Type B pancreatic cell (in vitro differentiated cells): ENCODE measurements at regions not wholly inside any gene's neighbourhood (a gene's known extent, or its start where the extent isn't known, plus 50 kb on each side); places are given as distances from the start of the nearest gene placed in this dataset.

ENCODE experiments used
- DNase-seq: peaks from one replicate; pipeline ENCODE4 v3.0.0; 2021; ENCODE audit warnings: mixed read lengths; ENCODE audit not compliant: unreplicated experiment; ENCODE audit errors: extremely low spot score
- H3K27ac Mint-ChIP-seq: 2 replicates; pipeline ENCODE4 v1.8.0; 2021; ENCODE audit warnings: mild to moderate bottlenecking, mixed read lengths
- H3K27me3 Mint-ChIP-seq: 2 replicates; pipeline ENCODE4 v1.8.0; 2021; ENCODE audit warnings: mixed read lengths
- H3K36me3 Mint-ChIP-seq: 2 replicates; pipeline ENCODE4 v1.8.0; 2021; ENCODE audit warnings: mixed read lengths
- H3K4me1 Mint-ChIP-seq: one replicate; pipeline ENCODE4 v1.8.0; 2021; ENCODE audit warnings: mixed read lengths; ENCODE audit not compliant: unreplicated experiment
- H3K4me3 Mint-ChIP-seq: 2 replicates; pipeline ENCODE4 v1.8.0; 2021; ENCODE audit warnings: mild to moderate bottlenecking, mixed read lengths
- H3K9me3 Mint-ChIP-seq: 2 replicates; pipeline ENCODE4 v1.8.0; 2021; ENCODE audit warnings: mixed read lengths
- TF ChIP-seq, protein P1 (sequence below): fragments of 200-600 bp; sonication (generic); conservative IDR thresholded peaks from 2 replicates; pipeline ENCODE4 v1.5.0; 2021; ENCODE audit warnings: antibody characterized with exemption, mild to moderate bottlenecking

DNA sequence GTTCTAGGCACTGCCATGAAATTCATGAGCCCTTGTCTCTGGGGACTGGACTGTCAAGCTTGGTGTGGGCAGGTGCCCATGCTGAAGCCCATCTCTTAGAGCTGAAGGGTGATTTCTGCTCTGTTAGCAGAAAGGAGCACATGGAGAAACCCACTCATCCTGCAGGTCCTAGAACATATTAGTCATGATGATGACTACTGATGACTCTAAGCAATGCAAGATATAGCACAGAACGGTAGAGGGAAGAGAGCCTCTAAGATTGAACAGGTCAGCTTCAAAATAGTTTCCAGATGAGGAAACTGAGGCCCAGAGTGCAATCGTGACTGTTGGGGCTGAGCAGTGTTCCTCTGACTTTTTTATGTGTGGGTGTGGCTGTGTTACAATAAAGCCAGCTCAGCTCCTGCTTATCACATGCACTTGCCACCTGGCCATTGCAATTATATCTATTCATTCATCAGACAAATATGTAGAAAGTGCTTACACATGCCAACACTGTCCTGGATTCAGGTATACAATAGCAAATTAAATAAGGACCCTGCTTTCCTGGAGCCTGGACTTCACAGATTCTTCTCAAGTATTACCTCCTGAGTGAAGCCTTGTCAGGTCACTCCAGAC lies 140.2 kb upstream of the BRINP1 start:
- TF ChIP-seq, protein P1, sequence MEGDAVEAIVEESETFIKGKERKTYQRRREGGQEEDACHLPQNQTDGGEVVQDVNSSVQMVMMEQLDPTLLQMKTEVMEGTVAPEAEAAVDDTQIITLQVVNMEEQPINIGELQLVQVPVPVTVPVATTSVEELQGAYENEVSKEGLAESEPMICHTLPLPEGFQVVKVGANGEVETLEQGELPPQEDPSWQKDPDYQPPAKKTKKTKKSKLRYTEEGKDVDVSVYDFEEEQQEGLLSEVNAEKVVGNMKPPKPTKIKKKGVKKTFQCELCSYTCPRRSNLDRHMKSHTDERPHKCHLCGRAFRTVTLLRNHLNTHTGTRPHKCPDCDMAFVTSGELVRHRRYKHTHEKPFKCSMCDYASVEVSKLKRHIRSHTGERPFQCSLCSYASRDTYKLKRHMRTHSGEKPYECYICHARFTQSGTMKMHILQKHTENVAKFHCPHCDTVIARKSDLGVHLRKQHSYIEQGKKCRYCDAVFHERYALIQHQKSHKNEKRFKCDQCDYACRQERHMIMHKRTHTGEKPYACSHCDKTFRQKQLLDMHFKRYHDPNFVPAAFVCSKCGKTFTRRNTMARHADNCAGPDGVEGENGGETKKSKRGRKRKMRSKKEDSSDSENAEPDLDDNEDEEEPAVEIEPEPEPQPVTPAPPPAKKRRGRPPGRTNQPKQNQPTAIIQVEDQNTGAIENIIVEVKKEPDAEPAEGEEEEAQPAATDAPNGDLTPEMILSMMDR = no peak

DNA sequence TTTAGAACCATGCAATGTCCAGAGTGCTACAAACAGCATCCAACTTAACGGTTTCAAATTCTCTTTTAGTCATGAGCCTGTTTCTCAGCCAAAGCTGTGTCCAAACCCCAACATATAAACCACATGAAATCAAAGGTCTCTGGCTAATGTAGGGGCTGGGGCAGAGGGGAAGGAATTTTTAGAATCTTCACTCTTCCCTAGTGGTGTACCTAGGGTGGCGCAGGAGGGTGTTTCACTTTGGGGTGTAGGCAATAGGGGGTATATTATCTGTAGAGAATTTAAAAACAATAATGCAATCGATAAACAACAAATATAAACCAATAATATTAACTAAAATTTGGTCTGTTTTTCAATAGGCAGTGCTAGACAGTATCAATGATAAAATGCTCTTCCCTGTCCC lies 132.1 kb upstream of the BRINP1 start:
- no peak for DNase-seq
- Mint-ChIP-seq H3K9me3 (no peaks in the 10 kb centered on the region), H3K36me3 (no peaks in the 10 kb centered on the region), H3K4me1 (no peaks in the 10 kb centered on the region), H3K27ac (no peak overlapping the region), H3K27me3 (peaks cover 4% of the 10 kb centered on the region), H3K4me3 (no peak overlapping the region)
- TF ChIP-seq, protein P1 = no peak

More for the DNA sequence above, 140.2 kb upstream of the BRINP1 start:
- H3K27ac Mint-ChIP-seq = no peak overlapping the region
- no peak overlapping the region for H3K4me3 Mint-ChIP-seq
- no peaks in the 10 kb centered on the region for H3K27me3 Mint-ChIP-seq
- H3K36me3 Mint-ChIP-seq = no peaks in the 10 kb centered on the region
- H3K4me1 Mint-ChIP-seq = no peaks in the 10 kb centered on the region
- DNase-seq = no peak
- H3K9me3 Mint-ChIP-seq = no peaks in the 10 kb centered on the region

DNA sequence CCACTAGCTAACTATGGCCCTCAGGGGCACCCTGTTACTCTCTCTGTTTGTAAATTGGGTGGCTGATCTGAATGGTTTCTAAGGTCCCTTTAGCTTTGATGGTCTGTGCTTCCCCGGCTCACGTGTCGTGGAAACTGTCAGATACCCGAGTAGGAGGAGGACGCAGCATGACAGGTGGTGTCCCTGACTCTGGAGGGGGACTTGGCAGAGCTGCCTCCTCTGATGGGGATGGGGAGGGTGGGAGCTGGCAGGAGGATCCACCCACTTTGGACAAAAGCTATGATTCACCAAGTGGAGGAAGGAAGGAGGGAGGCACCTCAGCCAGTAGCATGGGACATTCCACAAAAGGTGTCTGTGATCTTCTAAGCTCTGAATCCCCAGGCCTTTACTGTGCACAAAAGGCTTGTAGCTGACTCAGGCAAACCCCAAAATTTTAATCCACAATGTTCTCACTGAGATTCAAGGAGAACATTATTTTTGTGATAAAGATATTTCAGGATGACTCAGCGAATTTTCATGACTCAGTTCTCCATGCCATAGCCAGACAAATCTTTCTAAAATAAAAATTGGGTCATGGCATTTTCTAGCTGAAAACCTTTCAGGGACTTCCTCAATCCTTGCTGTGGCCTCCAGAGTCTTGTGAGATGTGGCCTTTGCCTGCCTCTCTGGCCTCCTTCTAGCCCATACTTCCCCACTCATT lies 131.0 kb upstream of the BRINP1 start:
- no peaks in the 10 kb centered on the region for H3K36me3 Mint-ChIP-seq
- H3K27me3 Mint-ChIP-seq = peaks cover 4% of the 10 kb centered on the region
- H3K4me1 Mint-ChIP-seq = no peaks in the 10 kb centered on the region
- no peak for DNase-seq
- TF ChIP-seq, protein P1 = no peak
- no peak overlapping the region for H3K27ac Mint-ChIP-seq
- H3K9me3 Mint-ChIP-seq = no peaks in the 10 kb centered on the region
- no peak overlapping the region for H3K4me3 Mint-ChIP-seq

DNA sequence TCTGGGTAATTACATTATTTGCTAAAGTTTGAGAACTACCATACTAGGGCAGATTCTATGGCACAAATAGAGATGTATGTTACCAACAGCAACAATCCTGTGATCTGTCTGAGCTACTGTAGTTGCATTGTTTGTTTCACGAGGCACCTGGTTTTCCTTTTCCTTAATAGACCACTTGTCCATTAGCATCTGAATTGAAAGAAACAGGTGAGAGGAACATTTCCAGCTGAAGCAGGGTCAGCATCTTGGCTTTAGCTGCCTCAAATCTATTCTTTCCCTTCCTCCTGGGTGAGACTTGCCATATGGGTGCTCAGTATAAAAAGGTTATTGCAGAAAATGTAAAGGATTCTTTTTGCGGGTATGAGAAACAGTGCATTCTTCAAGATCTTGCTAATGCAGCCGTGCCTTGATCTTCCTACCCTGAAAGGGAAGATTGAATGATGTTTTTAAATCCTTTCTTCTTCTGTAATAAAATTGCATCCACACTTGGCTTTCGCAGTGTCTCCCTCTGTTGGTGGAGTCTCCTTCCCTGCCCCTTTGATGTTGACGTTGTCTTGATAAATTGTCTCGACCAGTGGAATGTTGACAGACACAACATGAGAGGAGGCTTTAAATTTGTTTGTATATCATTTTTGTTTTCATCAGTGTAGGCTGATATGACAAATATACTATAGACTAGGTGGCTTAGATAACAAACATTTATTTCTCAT lies 118.0 kb upstream of the BRINP1 start:
- Mint-ChIP-seq H3K9me3 (no peaks in the 10 kb centered on the region), H3K4me1 (no peaks in the 10 kb centered on the region), H3K27ac (no peak overlapping the region), H3K4me3 (no peak overlapping the region), H3K27me3 (no peaks in the 10 kb centered on the region), H3K36me3 (no peaks in the 10 kb centered on the region)
- no peak for DNase-seq
- TF ChIP-seq, protein P1 = no peak

DNA sequence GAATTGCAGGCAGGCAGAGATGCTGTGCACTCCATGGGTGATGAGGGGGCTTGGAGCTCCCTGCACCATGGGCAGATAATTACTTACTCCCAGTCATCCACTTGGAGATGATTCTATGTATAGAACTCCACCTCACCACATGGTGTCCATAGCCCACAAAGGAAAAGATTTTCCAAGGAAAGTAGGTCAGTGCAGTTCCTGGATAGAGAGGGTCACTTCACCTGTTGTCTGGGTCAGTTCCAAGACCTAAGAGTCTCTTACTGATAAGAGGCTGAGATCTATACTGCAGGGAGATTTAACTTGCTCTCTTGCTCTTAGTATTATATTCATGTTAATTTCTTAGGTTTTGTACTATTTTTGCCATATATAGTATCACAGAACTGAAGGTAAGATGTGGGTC lies 113.9 kb upstream of the BRINP1 start:
- Mint-ChIP-seq H3K27me3 (no peaks in the 10 kb centered on the region), H3K4me1 (no peaks in the 10 kb centered on the region), H3K4me3 (no peak overlapping the region), H3K27ac (no peak overlapping the region), H3K9me3 (no peaks in the 10 kb centered on the region), H3K36me3 (no peaks in the 10 kb centered on the region)
- no peak for DNase-seq
- TF ChIP-seq, protein P1 = no peak
